Hematopoietic multipotent progenitor cell treated with erythropoietin and hydrocortisone succinate and interleukin-3 and kit ligand, for 6 days (in vitro differentiated cells): ENCODE measurements at regions not wholly inside any gene's neighbourhood (a gene's known extent, or its start where the extent isn't known, plus 50 kb on each side); places are given as distances from the start of the nearest gene placed in this dataset.

ENCODE experiments used
- DNase-seq: peaks from one replicate; pipeline ENCODE4 v3.0.0-alpha.2; 2015

DNA sequence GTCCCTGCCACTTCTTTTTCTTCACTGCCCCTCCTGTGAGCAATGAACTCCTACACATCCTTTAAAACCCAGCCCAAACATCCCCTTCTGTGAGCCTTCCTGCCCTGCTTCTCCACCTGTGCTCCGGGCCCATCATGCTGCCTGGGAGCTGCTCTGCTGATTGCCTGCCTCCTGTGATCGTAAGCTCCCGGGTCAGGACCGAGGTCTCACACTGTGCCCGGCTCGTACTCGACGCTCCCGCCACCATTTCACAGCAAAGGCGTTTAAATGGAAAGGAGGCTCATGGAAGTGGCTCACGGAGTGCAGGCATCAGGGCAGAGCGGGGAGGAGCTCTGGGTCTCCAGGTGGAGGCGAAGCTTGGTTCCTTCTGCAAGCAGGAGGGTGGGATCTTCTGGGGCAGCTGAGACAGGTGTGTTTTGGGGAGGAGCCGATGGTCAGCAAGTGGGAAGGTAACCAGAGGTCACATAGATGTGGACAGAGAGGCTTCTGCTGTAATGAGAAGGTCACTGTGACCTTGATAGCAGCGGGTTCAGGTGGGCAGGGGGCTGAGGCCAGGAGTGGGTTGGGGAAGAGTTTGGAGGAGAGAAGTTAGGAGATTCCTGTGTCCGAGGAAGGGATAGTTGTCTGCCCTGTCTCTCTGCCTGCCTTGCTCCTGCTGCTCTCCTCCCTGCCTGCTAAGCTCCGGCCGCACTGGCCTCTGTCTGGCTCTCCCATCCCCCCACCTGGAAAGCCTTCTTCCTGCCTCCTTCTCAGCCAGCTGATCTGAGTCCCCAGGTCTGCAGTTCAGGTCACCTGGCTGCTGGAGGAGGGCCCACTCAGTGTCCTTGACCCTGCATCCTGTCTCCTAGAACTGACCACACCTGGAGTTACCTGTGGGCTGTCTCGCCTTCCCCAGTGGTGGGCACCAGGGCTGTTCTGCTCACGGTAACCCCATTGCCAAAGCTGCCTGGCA is 52.7 kb upstream of the FRMD1 start:
- DNase-seq = no peak

DNA sequence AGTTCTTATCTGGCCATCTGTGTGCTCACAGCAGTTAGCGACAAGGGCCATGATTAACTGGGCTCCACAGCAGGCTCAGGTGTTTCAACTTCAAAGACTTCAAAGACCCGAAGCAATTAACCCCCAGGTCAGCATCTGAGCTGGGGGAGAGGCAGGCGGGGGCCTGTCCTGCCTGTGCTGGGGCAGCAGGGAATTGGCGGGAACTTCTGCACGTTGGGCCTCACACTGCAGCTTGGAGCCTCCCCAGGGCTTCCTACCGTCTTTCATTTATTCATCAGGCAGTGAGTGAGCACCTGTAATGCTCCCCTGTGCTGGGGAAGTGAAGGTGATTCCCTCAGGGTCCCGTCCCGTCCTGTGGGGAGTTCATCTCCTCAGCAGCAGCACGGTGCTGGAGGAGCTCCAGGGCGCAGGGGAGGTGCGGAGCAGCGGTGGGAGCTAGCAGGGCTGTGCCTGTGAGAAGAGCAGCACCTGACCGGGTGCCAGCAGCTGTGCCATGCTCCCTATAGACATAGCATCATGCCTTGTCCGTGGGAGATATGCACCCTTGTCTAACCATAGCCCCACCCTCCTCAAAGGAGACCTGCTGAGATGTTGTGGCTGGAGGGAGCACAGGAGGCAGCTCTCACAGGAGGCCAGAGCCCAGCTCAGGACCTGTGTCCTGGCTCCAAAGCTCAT is 51.8 kb upstream of the FRMD1 start:
- DNase-seq = no peak

DNA sequence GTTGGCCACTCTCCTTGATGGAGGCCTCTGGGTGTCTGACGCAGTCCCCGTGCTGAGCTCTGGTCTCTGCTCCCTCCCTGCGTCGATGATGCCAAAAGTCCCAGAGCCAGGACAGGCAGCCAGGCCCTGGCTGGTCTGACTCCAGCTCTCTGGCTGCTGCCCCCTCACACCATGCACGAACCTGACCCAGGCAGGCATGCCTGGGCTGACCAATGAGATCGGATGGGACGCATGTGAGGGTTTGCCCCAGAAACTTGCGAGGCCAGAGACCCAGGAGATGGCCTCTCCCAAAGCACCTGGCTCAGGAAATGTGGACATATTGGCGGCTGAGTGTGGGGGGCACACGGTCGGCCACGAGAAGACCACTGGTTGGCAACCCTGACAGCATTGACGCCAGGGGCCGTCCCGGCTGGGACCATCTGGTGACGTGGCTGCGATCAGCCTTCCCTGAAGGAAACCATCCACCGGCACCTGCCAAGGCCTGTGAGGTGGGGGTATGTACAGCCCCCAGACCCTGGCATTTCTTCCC is 51.2 kb upstream of the FRMD1 start:
- DNase-seq = no peak

DNA sequence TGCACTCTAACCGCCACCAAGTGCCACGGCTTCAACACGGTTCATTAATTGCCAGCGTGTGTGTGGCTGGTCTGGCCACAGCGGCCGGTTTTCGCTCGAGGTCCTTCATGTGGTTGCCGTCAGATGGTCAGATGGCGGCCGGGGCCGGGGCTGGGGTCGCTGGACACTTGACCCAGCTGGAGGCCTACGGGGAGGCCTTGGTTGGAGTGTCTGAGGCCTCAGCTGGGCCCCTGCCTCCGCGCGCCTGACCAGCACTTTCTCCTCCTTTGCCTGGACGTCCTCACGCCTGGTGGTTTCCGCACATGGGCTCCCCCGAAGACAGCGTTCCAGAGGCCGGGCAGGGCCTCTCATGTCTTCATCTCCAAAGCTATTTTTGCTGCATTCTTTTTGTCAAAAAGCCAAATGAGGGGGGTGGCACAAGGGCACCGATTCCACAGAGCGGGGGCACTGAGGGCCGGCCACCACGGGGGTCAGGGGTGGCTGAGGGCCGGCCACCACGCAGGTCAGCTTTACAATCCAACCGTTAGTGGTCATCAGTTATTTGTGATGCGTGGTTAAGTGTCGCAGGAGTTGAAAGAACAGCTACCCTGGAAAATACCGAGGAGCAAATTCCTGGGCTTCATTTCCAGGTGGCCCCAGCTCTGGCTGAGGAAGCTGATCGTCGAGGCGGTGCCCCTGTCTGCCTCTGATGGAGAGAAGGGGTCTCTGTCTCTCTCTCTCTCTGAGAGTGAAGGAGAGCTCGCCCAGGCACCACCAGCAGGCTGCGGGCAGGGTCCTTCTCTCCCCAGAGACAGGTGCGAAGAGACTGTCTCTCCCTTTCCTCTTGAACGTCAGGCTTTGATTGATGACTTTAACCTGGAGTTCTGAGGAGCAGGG is 50.5 kb upstream of the FRMD1 start:
- no peak for DNase-seq

DNA sequence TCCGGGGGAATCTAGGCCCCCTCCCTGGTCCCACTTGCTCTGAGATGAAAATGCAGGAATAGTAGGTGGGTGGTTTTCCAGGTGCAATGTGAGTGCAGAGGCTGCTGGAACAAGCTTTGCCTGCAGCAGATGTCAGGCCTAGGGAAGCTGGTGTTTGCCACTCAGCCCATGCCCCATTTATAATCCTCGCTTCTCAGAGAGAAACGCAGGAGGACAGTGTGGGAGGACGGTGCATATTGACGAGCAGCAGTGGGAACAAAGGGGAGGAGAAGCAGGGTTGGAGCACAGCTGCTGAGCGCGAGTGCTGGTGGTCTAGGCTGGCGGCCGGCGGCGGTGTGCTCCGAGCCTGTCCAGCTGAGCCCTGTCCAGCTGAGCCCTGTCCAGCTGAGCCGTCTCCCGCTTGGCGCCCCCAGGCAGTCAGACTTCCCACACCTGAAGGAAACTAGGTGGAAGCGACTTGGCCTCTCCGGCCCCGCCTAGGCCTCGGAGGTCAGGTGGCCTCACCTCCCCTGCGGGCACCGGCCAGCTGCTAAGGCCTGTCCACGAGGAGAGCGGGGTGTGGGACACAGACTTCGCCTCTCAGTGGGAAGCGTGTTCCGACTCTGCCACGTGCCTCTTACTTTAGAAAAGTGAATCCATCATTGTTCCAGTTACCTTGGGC is 49.7 kb upstream of the FRMD1 start:
- no peak for DNase-seq
